ENCODE measurements at regions not wholly inside any gene's neighbourhood (a gene's known extent, or its start where the extent isn't known, plus 50 kb on each side); places are given as distances from the start of the nearest gene placed in this dataset.

DNA sequence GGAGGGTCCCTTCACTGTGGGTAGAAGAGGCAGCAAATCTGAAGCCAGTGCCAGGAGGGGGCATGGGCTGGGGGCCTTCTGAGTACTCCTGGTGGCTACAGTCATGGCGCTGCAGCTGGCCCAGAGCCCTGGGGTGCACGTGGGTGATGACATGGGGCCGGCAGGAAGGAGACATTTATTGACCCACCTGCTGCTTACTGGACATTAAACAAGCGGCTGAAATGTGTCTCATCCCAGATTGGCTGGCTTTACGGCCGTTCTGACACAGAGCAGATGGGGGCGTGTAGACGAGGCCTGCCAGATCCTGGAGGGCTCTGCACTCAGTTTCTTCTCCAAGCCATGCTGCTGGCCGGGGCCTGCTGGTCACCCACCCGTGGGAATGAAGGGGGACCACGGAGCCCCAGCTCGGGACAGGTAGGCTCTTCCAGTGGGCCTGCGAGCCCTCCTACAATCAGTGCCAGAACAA lies 906.9 kb downstream of the BRD1 start:
- TF ChIP-seq, protein P1, sequence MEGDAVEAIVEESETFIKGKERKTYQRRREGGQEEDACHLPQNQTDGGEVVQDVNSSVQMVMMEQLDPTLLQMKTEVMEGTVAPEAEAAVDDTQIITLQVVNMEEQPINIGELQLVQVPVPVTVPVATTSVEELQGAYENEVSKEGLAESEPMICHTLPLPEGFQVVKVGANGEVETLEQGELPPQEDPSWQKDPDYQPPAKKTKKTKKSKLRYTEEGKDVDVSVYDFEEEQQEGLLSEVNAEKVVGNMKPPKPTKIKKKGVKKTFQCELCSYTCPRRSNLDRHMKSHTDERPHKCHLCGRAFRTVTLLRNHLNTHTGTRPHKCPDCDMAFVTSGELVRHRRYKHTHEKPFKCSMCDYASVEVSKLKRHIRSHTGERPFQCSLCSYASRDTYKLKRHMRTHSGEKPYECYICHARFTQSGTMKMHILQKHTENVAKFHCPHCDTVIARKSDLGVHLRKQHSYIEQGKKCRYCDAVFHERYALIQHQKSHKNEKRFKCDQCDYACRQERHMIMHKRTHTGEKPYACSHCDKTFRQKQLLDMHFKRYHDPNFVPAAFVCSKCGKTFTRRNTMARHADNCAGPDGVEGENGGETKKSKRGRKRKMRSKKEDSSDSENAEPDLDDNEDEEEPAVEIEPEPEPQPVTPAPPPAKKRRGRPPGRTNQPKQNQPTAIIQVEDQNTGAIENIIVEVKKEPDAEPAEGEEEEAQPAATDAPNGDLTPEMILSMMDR (IDR thresholded peaks at IDR 0.05; ENCODE audit: low read depth, low read length, poor library complexity, severe bottlenecking): no peak
- TF ChIP-seq EZH2phosphoT487 (IDR thresholded peaks at IDR 0.05; ENCODE audit: borderline replicate concordance, low read length): no peak
